BJ (cell line): ENCODE measurements at regions not wholly inside any gene's neighbourhood (a gene's known extent, or its start where the extent isn't known, plus 50 kb on each side); places are given as distances from the start of the nearest gene placed in this dataset.
"Not testable (repeated sequence)": the region's sequence is repeated elsewhere in the genome, so short reads cannot be mapped to it uniquely, and the experiment has no call there.

Experiments
- CTCF ChIA-PET: fragments of 350-600 bp; formaldehyde crosslinking; extraction: SDS; loops from one replicate; lab custom pipeline; 2021; ENCODE audit warnings: antibody characterized with exemption, inconsistent platforms; lab: Yijun Ruan, JAX
- POLR2A ChIA-PET: fragments of 300-600 bp; sonication (Branson Sonifier 250); formaldehyde crosslinking; extraction: SDS; loops from one replicate; lab custom pipeline; 2021; ENCODE audit warnings: antibody characterized with exemption; lab: Charles Lee
- DNase-seq: peaks from one replicate; pipeline ENCODE4 v3.0.0-alpha.2; 2011; ENCODE audit warnings: low read depth
- H3K27me3 ChIP-seq: 2 replicates; pipeline ENCODE4 v1.6.0; 2011; ENCODE audit warnings: low read length; ENCODE audit not compliant: control insufficient read depth, insufficient read depth
- H3K36me3 ChIP-seq: 2 replicates; pipeline ENCODE4 v1.5.1; 2011; ENCODE audit warnings: low read length; ENCODE audit not compliant: control insufficient read depth, insufficient read depth
- H3K4me3 ChIP-seq: 2 replicates; pipeline ENCODE4 v1.5.1; 2011; ENCODE audit warnings: low read depth, mild to moderate bottlenecking, control low read depth, low read length
- CTCF ChIP-seq: IDR thresholded peaks from 2 replicates; pipeline ENCODE4 v1.5.1; 2011; ENCODE audit warnings: low read depth, mild to moderate bottlenecking, control low read depth, inconsistent platforms, low read length, moderate library complexity; ENCODE audit not compliant: insufficient read depth

- H3K27me3 ChIP-seq = no peaks in the 10 kb centered on the region
- DNase-seq = no peak
- TF ChIP-seq CTCF = no peak
- no peak overlapping the region for H3K4me3 ChIP-seq
- no peaks in the 10 kb centered on the region for H3K36me3 ChIP-seq
- CTCF ChIA-PET = interaction anchor here (2.0 kb wide), 1 partner anchor 16 kb away, joined by 4 read pairs; no protein-coding TSS in a partner anchor
- POLR2A ChIA-PET = interaction anchor here (0.6 kb wide), 1 partner anchor 172 kb away, joined by 3 read pairs; no protein-coding TSS in a partner anchor
Measured at GRCh38 chr12:88812610-88813009, 232.3 kb upstream of the KITLG start.

GRCh38 chr12:88810806-88811205 lies 230.5 kb upstream of the KITLG start:
- no peak for DNase-seq
- Histone ChIP-seq H3K27me3 (no peaks in the 10 kb centered on the region), H3K4me3 (no peak overlapping the region), H3K36me3 (no peaks in the 10 kb centered on the region)
- TF ChIP-seq CTCF = no peak
- ChIA-PET CTCF (no interaction called here), POLR2A (no interaction called here)

- H3K4me3 ChIP-seq, DNase-seq, CTCF ChIA-PET, H3K27me3 ChIP-seq, H3K36me3 ChIP-seq, POLR2A ChIA-PET: not testable (repeated sequence)
Measured at GRCh38 chr12:88809841-88810240, 229.6 kb upstream of the KITLG start.

GRCh38 chr12:88805692-88806091 lies 225.4 kb upstream of the KITLG start:
- no peak overlapping the region for H3K4me3 ChIP-seq
- no peaks in the 10 kb centered on the region for H3K27me3 ChIP-seq
- DNase-seq = no peak
- TF ChIP-seq CTCF = no peak
- ChIA-PET CTCF (interaction anchor here (2.0 kb wide), 1 partner anchor 23 kb away, joined by 7 read pairs; no protein-coding TSS in a partner anchor), POLR2A (no interaction called here)
- no peaks in the 10 kb centered on the region for H3K36me3 ChIP-seq

GRCh38 chr12:88805286-88805685 lies 225.0 kb upstream of the KITLG start:
- CTCF ChIA-PET = interaction anchor here (2.0 kb wide), 1 partner anchor 23 kb away, joined by 7 read pairs; no protein-coding TSS in a partner anchor
- DNase-seq = peak; percentile 41

More at GRCh38 chr12:88805286-88805685, 225.0 kb upstream of the KITLG start:
- no peak overlapping the region for H3K4me3 ChIP-seq
- H3K36me3 ChIP-seq = no peaks in the 10 kb centered on the region
- POLR2A ChIA-PET = no interaction called here
- no peaks in the 10 kb centered on the region for H3K27me3 ChIP-seq
- no peak for TF ChIP-seq CTCF
